OCI-LY7 (cell line): ENCODE measurements at regions not wholly inside any gene's neighbourhood (a gene's known extent, or its start where the extent isn't known, plus 50 kb on each side); places are given as distances from the start of the nearest gene placed in this dataset.

ENCODE experiments used
- BruUV-seq: library from RNA; stranded (reverse); fragments of 400-500 nt; replicated peaks from 2 replicates; lab custom pipeline; 2021; lab: Mats Ljungman, UMichigan
- CTCF ChIA-PET: fragments of 300-600 bp; sonication (Branson Sonifier 250); formaldehyde crosslinking; loops from one replicate; lab custom pipeline; 2022; ENCODE audit warnings: antibody characterized with exemption; ENCODE audit not compliant: unreplicated experiment; lab: Charles Lee
- POLR2A ChIA-PET: fragments of 300-600 bp; sonication (Branson Sonifier 250); formaldehyde crosslinking; loops from one replicate; lab custom pipeline; 2022; ENCODE audit warnings: antibody characterized with exemption; lab: Charles Lee
- DNase-seq: peaks from one replicate; pipeline ENCODE4 v3.0.0-alpha.2; 2015; ENCODE audit warnings: low spot score
- H2AFZ ChIP-seq: fragments of 200-600 bp; sonication (generic), shearing (Covaris generic); 2 replicates; pipeline ENCODE4 v1.6.1; 2014; ENCODE audit warnings: mild to moderate bottlenecking, antibody characterized with exemption, low read length, moderate library complexity
- H3K27ac ChIP-seq: fragments of 200-600 bp; sonication (generic); 2 replicates; pipeline ENCODE4 v1.5.1; 2014; ENCODE audit warnings: mixed run types, low read depth, mild to moderate bottlenecking, moderate library complexity, low read length, inconsistent platforms; ENCODE audit not compliant: poor library complexity, severe bottlenecking
- H3K36me3 ChIP-seq: fragments of 200-600 bp; sonication (generic); 2 replicates; pipeline ENCODE4 v1.6.1; 2014; ENCODE audit warnings: mild to moderate bottlenecking, antibody characterized with exemption, low read length, moderate library complexity, mixed read lengths; ENCODE audit not compliant: insufficient read depth
- H3K4me1 ChIP-seq: fragments of 200-600 bp; sonication (generic); 2 replicates; pipeline ENCODE4 v1.5.1; 2014; ENCODE audit warnings: mild to moderate bottlenecking, low read length; ENCODE audit not compliant: insufficient read depth, poor library complexity, severe bottlenecking
- H3K4me2 ChIP-seq: fragments of 200-600 bp; sonication (generic); 2 replicates; pipeline ENCODE4 v1.6.1; 2014; ENCODE audit warnings: mild to moderate bottlenecking, low read length
- H3K4me3 ChIP-seq: fragments of 200-600 bp; sonication (generic); 2 replicates; pipeline ENCODE4 v1.5.1; 2014; ENCODE audit warnings: mild to moderate bottlenecking, low read depth, low read length; ENCODE audit not compliant: poor library complexity, severe bottlenecking
- H3K79me2 ChIP-seq: fragments of 200-600 bp; sonication (generic); 2 replicates; pipeline ENCODE4 v1.6.1; 2016; ENCODE audit warnings: low read depth, mild to moderate bottlenecking, low read length, moderate library complexity, mixed read lengths; ENCODE audit not compliant: insufficient read depth
- H3K9me2 ChIP-seq: fragments of 200-600 bp; sonication (generic); 2 replicates; pipeline ENCODE4 v1.6.1; 2016; ENCODE audit warnings: mild to moderate bottlenecking, low read length, mixed read lengths; ENCODE audit not compliant: insufficient read depth
- H3K9me3 ChIP-seq: fragments of 200-600 bp; sonication (generic); 2 replicates; pipeline ENCODE4 v1.6.1; 2014; ENCODE audit warnings: mild to moderate bottlenecking, mixed run types, low read length, mixed read lengths
- H4K20me1 ChIP-seq: fragments of 200-600 bp; sonication (generic); 2 replicates; pipeline ENCODE4 v1.6.1; 2014; ENCODE audit warnings: mild to moderate bottlenecking, antibody characterized with exemption, low read length, moderate library complexity, mixed read lengths; ENCODE audit not compliant: insufficient read depth
- CTCF ChIP-seq: fragments of 200-600 bp; sonication (generic); conservative IDR thresholded peaks from 2 replicates; pipeline ENCODE4 v1.5.1; 2014; ENCODE audit warnings: mild to moderate bottlenecking, antibody characterized with exemption, low read length, moderate library complexity, mixed read lengths
- EZH2phosphoT487 ChIP-seq: fragments of 200-600 bp; sonication (generic); IDR thresholded peaks from 2 replicates; pipeline ENCODE4 v1.6.1; 2018; ENCODE audit warnings: low read depth, borderline replicate concordance, mild to moderate bottlenecking, mixed run types, antibody characterized with exemption, low read length, moderate library complexity, mixed read lengths
- intact Hi-C: fragments of 100-400 bp; cut with micrococcal nuclease; formaldehyde crosslinking; loops from one replicate; pipeline ENCODE4 v1.10.0; 2022; ENCODE audit not compliant: unreplicated experiment

- intact Hi-C loops = no loop called here
- Histone ChIP-seq H3K9me3 (no peaks in the 10 kb centered on the region), H4K20me1 (no peaks in the 10 kb centered on the region), H3K36me3 (no peaks in the 10 kb centered on the region), H3K79me2 (no peaks in the 10 kb centered on the region), H3K27ac (no peak overlapping the region), H3K4me2 (no peak overlapping the region), H3K4me3 (no peak overlapping the region), H2AFZ (no peak overlapping the region), H3K4me1 (no peaks in the 10 kb centered on the region), H3K9me2 (no peaks in the 10 kb centered on the region)
- POLR2A ChIA-PET = no interaction called here
- no peak for DNase-seq
- no peak for TF ChIP-seq CTCF
- TF ChIP-seq EZH2phosphoT487 = no peak
- BruUV-seq = no TSS peak
- CTCF ChIA-PET = no interaction called here
Observed at GRCh38 chr19:28210886-28211285, 1002.1 kb downstream of the UQCRFS1 start.

GRCh38 chr19:28208745-28209144, 1004.2 kb downstream of the UQCRFS1 start:
- ChIA-PET CTCF (no interaction called here), POLR2A (interaction anchor here (0.6 kb wide), 1 partner anchor 18 kb away, joined by 4 read pairs; no protein-coding TSS in a partner anchor)
- no peaks in the 10 kb centered on the region for H4K20me1 ChIP-seq
- H3K79me2 ChIP-seq = no peaks in the 10 kb centered on the region
- intact Hi-C loops = no loop called here
- no peaks in the 10 kb centered on the region for H3K36me3 ChIP-seq
- DNase-seq = no peak
- H3K4me3 ChIP-seq = no peak overlapping the region
- no peak for TF ChIP-seq CTCF
- TF ChIP-seq EZH2phosphoT487 = no peak
- no peak overlapping the region for H3K4me2 ChIP-seq
- H3K9me3 ChIP-seq = no peaks in the 10 kb centered on the region
- H3K27ac ChIP-seq = no peak overlapping the region
- no peaks in the 10 kb centered on the region for H3K4me1 ChIP-seq
- no peak overlapping the region for H2AFZ ChIP-seq
- no peaks in the 10 kb centered on the region for H3K9me2 ChIP-seq
- BruUV-seq = no TSS peak

- Histone ChIP-seq H3K36me3 (no peaks in the 10 kb centered on the region), H3K9me3 (no peaks in the 10 kb centered on the region), H3K9me2 (no peaks in the 10 kb centered on the region), H3K4me3 (no peak overlapping the region), H3K4me2 (no peak overlapping the region), H2AFZ (no peak overlapping the region), H4K20me1 (no peaks in the 10 kb centered on the region), H3K4me1 (no peaks in the 10 kb centered on the region), H3K79me2 (no peaks in the 10 kb centered on the region), H3K27ac (no peak overlapping the region)
- ChIA-PET POLR2A (no interaction called here), CTCF (no interaction called here)
- intact Hi-C loops = no loop called here
- TF ChIP-seq EZH2phosphoT487 (no peak), CTCF (no peak)
- BruUV-seq = no TSS peak
- DNase-seq = no peak
Observed at GRCh38 chr19:28207244-28207643, 1005.7 kb downstream of the UQCRFS1 start.
